HG03039 (cell line): ENCODE measurements at regions not wholly inside any gene's neighbourhood (a gene's known extent, or its start where the extent isn't known, plus 50 kb on each side); places are given as distances from the start of the nearest gene placed in this dataset.

Experiments used
- ATAC-seq: cut with Tn5 transposase; IDR thresholded peaks from one replicate; pipeline ENCODE4 v1.9.1; 2021; ENCODE audit warnings: mild to moderate bottlenecking, moderate library complexity; ENCODE audit not compliant: unreplicated experiment

GRCh38 chr10:4316161-4316810 lies 509.7 kb upstream of the AKR1E2 start:
- ATAC-seq: no peak

- ATAC-seq: no peak
Measured at GRCh38 chr10:4315551-4315950, 510.5 kb upstream of the AKR1E2 start.

- ATAC-seq: no peak
Measured at GRCh38 chr10:4313051-4313450, 513.0 kb upstream of the AKR1E2 start.

- no peak for ATAC-seq
Measured at GRCh38 chr10:4312051-4312835, 513.8 kb upstream of the AKR1E2 start.

GRCh38 chr10:4310172-4310571 lies 515.8 kb upstream of the AKR1E2 start:
- no peak for ATAC-seq

- no peak for ATAC-seq
Measured at GRCh38 chr10:4307910-4308309, 518.1 kb upstream of the AKR1E2 start.

- no peak for ATAC-seq
Measured at GRCh38 chr10:4306871-4307270, 519.1 kb upstream of the AKR1E2 start.

GRCh38 chr10:4303045-4303444 lies 518.0 kb upstream of the KLF6 start:
- no peak for ATAC-seq

- no peak for ATAC-seq
Measured at GRCh38 chr10:4301291-4302045, 516.5 kb upstream of the KLF6 start.

- ATAC-seq: no peak
Measured at GRCh38 chr10:4296161-4296560, 511.2 kb upstream of the KLF6 start.

- ATAC-seq: no peak
Measured at GRCh38 chr10:4294996-4295792, 510.2 kb upstream of the KLF6 start.

- ATAC-seq: no peak
Measured at GRCh38 chr10:4294271-4294670, 509.3 kb upstream of the KLF6 start.

- ATAC-seq: no peak
Measured at GRCh38 chr10:4291990-4292389, 507.0 kb upstream of the KLF6 start.

- ATAC-seq: no peak
Measured at GRCh38 chr10:4285121-4285520, 500.1 kb upstream of the KLF6 start.

- ATAC-seq: no peak
Measured at GRCh38 chr10:4283846-4284610, 499.0 kb upstream of the KLF6 start.

GRCh38 chr10:4282496-4282895 lies 497.5 kb upstream of the KLF6 start:
- no peak for ATAC-seq

- ATAC-seq: no peak
Measured at GRCh38 chr10:4281190-4281825, 496.3 kb upstream of the KLF6 start.

GRCh38 chr10:4280461-4281189 lies 495.6 kb upstream of the KLF6 start:
- no peak for ATAC-seq

GRCh38 chr10:4279655-4280054 lies 494.6 kb upstream of the KLF6 start:
- ATAC-seq: no peak
